GM19467 (cell line): ENCODE measurements at regions not wholly inside any gene's neighbourhood (a gene's known extent, or its start where the extent isn't known, plus 50 kb on each side); places are given as distances from the start of the nearest gene placed in this dataset.
"Not testable (repeated sequence)": the region's sequence is repeated elsewhere in the genome, so short reads cannot be mapped to it uniquely, and the experiment has no call there.

Source experiments
- ATAC-seq: cut with Tn5 transposase; IDR thresholded peaks from one replicate; pipeline ENCODE4 v1.9.1; 2021; ENCODE audit warnings: mild to moderate bottlenecking, moderate library complexity; ENCODE audit not compliant: unreplicated experiment

- ATAC-seq = not testable (repeated sequence)
Measured at GRCh38 chr20:47892681-47893080, 107.4 kb upstream of the SULF2 start.

DNA sequence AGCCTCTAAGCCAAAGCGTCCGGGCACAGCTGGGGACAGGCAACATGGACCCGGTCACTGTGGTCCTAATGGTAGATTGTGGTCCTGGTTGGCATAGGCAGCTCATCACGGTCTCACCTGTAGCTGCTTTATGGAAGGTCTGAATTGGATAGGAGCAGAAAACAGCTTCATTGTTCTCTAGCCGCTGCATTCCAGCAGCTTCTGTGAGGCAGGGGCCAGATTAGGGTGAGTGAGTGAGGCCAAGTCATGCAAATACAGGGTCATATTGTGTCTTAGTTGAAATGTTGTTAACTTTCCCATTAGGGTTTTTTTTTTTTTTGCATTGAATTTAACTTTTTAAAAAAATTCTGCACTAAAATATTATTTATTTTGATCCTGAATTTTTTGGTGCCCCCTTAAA is 105.4 kb upstream of the SULF2 start:
- not testable (repeated sequence) for ATAC-seq

- not testable (repeated sequence) for ATAC-seq
Measured at GRCh38 chr20:47889751-47890150, 104.5 kb upstream of the SULF2 start.

- no peak for ATAC-seq
Measured at GRCh38 chr20:47888351-47888750, 103.1 kb upstream of the SULF2 start.

GRCh38 chr20:47887477-47888080 is 102.3 kb upstream of the SULF2 start:
- ATAC-seq = no peak

DNA sequence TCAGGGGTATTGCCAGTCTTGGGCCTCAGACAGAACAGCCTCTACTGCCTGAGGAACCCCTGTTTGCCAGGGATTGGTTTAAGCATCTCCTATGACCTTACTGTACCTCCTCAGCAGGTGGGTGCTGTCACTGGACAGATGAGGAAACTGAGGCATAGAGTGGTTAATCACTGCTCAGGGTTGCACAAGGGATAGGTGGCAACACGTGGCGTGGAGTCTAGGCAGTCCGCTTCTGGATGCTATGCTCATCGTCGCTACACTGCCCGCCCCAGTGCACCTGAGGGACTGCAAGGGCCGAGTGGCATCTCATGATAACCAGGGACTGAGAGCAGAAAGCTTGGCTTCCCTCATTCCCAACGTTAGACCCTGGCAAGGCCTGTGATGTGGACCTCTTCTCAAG is 101.8 kb upstream of the SULF2 start:
- ATAC-seq = no peak

GRCh38 chr20:47886454-47887041 is 101.3 kb upstream of the SULF2 start:
- ATAC-seq = no peak

DNA sequence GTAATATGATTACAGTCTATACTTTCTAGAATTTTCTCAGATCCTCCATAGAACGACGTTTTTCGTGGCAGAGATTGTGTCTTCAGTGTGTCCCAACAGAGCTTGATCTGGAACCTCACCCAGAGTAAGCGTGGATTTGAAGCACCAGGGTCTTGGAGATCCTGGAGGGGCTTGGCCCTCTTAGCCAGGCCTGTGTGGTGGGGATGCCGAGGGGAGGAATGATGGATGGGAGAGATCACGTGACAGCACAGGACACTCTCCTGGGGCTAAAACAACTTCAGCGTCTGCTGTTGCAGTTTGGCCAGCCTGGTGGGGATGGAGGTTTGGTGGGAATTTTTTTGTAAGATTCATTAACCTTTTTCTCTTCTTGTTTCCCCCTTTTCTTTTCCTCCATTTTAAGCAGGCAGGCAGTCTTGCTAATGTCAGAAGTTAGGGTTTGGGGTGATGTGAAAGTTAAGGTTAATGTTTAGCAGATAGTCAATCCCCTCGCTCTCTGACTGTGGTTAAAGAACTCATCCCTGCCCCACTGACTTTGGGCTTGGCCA is 100.7 kb upstream of the SULF2 start:
- no peak for ATAC-seq

GRCh38 chr20:47883940-47884339 is 98.7 kb upstream of the SULF2 start:
- ATAC-seq = not testable (repeated sequence)

GRCh38 chr20:47883186-47883585 is 97.9 kb upstream of the SULF2 start:
- ATAC-seq = no peak

GRCh38 chr20:47879771-47880170 is 94.5 kb upstream of the SULF2 start:
- no peak for ATAC-seq

- ATAC-seq = no peak
Measured at GRCh38 chr20:47878601-47879027, 93.3 kb upstream of the SULF2 start.

DNA sequence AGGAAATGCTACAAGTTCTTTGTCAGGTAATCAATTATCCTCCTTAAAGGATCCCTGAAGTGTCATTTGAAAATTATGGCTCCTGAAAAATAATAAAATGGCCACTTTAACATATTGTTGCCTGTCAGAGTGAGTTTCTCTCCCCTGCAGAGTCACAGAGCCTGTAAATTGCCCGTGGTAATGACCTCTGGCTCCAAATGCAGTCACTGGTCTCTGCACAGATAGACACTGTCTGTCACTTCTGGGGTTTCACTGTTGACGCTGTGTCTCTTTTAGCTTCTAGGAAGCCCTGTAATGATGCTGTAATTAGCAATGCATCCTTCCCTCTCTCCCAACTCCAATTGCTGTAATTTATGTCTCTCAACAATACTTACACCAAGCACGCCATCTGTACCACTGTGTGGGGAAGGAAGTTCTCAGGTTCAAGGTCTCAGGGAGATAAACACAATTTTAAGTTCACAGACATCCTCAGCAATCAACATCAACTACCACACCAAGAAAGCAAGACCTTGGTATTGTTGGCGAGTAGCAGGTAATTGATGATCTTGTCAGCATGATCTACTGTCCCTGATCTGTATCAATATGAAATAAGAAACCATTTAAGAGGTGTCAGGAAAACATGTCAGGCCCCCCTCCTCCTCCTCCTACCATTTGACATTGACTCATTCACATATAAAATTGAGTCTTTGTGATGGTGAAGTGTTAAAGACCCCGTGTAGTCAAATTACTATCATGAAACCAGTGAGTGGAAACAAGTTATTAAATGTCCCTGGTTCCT is 91.2 kb upstream of the SULF2 start:
- no peak for ATAC-seq

GRCh38 chr20:47875297-47876025 is 90.2 kb upstream of the SULF2 start:
- no peak for ATAC-seq

DNA sequence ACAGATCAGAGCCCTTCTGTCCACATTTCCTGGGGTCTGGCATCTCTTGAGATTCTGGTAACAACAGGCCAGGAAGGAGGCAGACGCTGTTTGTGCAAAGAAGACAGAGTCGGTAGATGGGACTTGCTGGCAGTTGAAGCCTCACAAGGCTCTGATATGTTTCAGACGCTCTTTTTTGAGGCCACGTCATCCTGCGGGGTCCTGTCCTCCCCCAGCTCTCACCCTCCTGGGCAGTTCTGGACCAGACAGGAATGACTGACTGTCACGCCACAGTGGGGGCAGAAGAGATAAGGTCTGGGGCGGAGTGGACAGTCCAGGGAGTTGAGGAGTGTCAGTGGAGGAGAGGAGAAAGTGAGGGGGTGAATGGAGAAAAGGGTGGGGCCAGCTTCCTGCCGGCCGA is 87.1 kb upstream of the SULF2 start:
- ATAC-seq = no peak

DNA sequence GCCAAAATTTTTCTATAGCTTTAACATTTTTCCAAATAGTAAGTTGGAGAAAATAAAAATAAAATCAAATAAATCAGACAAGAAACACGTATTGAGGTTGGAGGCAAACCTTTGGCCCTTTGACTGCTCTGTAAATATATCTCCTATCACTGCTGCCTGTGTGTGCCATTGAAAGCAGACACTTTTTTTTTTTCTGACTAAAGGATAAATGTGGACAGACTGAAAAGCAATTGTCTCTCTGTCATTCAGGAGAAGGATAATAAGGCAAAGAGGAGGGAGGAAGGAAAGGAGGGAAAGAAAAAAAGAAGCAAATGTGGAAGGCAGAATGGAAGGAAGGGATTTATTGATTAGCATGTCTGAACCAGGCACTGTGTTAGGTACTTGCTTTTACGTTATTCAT is 85.2 kb upstream of the SULF2 start:
- no peak for ATAC-seq

DNA sequence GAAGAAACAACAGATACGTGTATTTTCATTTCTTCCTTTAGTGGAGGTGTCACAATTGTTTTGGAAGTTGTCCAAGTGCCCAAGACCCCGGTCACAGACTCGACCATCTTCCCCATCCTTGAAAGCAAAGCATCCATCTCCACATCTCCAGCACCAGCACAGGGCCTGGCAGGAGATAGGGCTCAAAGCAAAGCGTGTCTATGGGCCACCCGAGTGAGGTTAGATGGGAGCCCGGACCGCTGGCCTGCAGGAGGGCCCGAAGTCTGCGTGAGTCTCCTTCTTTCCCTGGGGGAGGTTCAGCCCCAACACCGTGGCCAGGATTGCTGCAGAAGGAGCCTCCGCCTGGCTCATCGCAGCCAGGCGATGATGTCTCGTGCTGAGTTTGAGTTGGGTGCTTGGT is 83.5 kb upstream of the SULF2 start:
- no peak for ATAC-seq

DNA sequence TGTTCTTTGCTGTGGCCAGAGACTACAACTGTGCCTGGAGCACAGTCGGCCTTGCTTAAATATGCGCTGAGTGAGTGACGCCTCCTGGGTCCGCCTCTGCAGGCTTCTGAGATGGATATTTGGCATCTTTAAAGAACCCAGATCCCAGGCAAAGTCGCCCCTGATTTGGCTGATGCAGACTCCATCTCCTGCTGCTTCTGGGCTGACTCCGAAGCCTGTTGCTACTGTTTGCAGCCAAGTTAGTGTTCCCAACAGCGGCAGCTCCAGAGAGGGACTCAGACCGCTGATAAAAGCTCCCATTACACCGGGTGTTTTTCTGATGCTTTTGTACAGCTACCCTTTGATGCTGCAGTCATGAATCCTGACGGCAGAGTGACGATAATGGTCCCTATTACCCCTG is 83.0 kb upstream of the SULF2 start:
- ATAC-seq = no peak

GRCh38 chr20:47867831-47868230 is 82.5 kb upstream of the SULF2 start:
- no peak for ATAC-seq

DNA sequence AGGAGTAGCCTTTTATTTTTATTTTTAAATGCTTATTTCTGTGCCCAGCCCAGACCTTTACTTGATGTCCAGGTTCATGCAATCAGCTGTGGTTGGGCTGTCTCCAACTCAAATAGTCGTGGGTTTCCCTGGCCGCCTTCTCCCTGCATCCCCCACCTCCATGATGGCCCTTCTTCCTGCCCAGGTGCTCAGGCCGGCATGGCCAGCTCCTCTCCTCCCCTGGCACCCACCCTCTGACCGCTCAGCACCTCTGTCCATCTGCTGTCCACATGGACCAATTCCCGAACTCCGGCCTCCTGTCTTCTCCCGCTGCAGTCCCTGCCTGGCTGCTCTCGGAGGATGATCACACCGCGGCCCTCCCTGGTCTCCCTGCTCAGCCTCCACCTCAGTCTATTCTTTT is 81.2 kb upstream of the SULF2 start:
- ATAC-seq = no peak

DNA sequence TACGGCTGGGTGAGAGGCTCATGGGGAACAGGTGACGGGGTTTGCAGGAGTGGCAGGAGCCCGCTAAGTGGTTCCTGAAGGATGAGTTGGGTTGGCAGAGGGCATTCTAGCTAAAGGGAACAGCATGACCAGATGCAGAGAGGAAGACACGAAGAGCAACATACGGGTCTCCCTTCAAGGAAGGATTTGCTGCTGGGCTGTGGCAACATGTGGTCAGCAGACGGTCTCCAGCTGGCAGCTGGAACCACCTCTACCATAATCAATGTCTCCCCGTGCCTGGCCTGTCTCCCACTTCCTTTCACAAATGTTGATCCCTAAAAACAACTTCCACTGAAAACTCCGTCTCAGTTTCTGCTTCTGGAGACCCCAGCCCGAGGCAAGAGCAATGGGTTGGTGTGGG is 80.6 kb upstream of the SULF2 start:
- no peak for ATAC-seq
